Activated B cell treated with CpG ODN at 0.5 μM for 24 hours (primary cell): ENCODE measurements at regions not wholly inside any gene's neighbourhood (a gene's known extent, or its start where the extent isn't known, plus 50 kb on each side); places are given as distances from the start of the nearest gene placed in this dataset.
A peak's percentile ranks its signal among the peaks of the same experiment; 100 is the strongest.

Source experiments
- ATAC-seq: fragments of 200-7000 bp; cut with Tn5 transposase; one replicate; pipeline ENCODE4 v1.10.0; 2021; ENCODE audit warnings: low read depth, mild to moderate bottlenecking, moderate library complexity
- CTCF ChIA-PET: fragments of 350-600 bp; sonication (Branson Sonifier 250); formaldehyde crosslinking; loops from one replicate; lab custom pipeline; 2021; ENCODE audit warnings: antibody characterized with exemption; lab: Charles Lee
- POLR2A ChIA-PET: fragments of 350-600 bp; sonication (Branson Sonifier 250); formaldehyde crosslinking; loops from one replicate; lab custom pipeline; 2021; ENCODE audit warnings: antibody characterized with exemption; lab: Charles Lee
- DNase-seq: peaks from one replicate; pipeline ENCODE4 v3.0.0; 2022
- H3K27ac Mint-ChIP-seq: one replicate; pipeline ENCODE4 v1.8.0; 2020; ENCODE audit warnings: mixed read lengths
- H3K27me3 Mint-ChIP-seq: one replicate; pipeline ENCODE4 v1.8.0; 2021; ENCODE audit warnings: mixed read lengths
- H3K36me3 Mint-ChIP-seq: one replicate; pipeline ENCODE4 v1.8.0; 2021; ENCODE audit warnings: low read depth, mixed read lengths
- H3K4me1 Mint-ChIP-seq: one replicate; pipeline ENCODE4 v1.8.0; 2021; ENCODE audit warnings: mixed read lengths
- H3K4me3 Mint-ChIP-seq: one replicate; pipeline ENCODE4 v1.8.0; 2020; ENCODE audit warnings: mild to moderate bottlenecking, mixed read lengths
- H3K9me3 Mint-ChIP-seq: one replicate; pipeline ENCODE4 v1.8.0; 2020; ENCODE audit warnings: mixed read lengths
- intact Hi-C: fragments of 100-400 bp; cut with micrococcal nuclease; formaldehyde crosslinking; loops from one replicate; pipeline ENCODE4 v1.15.1; 2024
- TF ChIP-seq, protein P1 (sequence below): fragments of 200-600 bp; IDR thresholded peaks from one replicate; pipeline ENCODE4 v1.8.0; 2022; ENCODE audit warnings: antibody characterized with exemption, mild to moderate bottlenecking

DNA sequence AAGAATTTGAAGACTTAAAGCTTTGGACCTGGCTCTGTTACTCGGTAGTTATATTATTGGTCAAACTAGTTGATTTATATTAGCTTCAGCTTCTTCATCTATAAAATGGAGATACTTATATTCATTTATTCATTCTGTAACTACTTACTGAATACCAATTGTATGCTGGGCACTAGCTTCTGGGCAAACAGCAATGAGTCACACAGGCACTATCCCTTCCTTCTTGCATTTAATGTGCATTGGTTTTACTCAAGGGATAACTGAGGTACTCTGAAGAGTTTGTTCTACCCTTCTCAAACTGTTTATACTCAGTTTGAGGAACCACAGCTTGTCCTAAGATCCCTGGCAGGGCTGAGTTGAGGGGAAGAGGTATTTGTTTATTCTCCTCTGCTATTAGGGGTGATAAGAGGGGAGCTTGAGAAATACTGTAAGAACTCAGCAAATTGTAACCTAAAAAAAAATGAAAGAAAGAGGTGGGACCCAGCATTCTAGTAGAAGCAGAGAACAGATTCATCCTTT, 825.4 kb upstream of the AMELY start:
- no peaks in the 10 kb centered on the region for H3K36me3 Mint-ChIP-seq

DNA sequence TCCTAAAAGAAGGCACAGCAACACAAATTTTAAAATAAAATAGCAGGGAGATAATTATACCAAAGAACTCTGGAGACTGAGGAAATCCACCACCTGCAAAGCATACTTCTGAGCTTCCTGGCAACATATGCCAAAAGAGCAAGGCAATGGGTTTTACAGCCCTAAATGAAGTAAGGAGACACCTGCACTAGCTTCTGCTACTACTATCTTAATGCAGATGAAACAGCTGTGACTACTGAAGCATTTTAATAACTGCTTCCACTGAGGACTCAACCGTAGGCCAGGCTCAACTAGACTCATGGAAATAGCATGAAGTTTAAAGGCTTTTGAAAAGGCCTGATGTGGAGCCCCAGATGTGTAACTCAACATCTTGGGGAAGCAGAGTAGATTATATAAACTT, 820.1 kb upstream of the AMELY start:
- DNase-seq, result no peak
- ChIA-PET CTCF (no interaction called here), POLR2A (no interaction called here)
- Mint-ChIP-seq H3K4me1 (peaks cover 57% of the 10 kb centered on the region), H3K36me3 (no peaks in the 10 kb centered on the region), H3K9me3 (no peaks in the 10 kb centered on the region), H3K4me3 (no peak overlapping the region), H3K27ac (no peak overlapping the region), H3K27me3 (no peaks in the 10 kb centered on the region)
- TF ChIP-seq, protein P1, sequence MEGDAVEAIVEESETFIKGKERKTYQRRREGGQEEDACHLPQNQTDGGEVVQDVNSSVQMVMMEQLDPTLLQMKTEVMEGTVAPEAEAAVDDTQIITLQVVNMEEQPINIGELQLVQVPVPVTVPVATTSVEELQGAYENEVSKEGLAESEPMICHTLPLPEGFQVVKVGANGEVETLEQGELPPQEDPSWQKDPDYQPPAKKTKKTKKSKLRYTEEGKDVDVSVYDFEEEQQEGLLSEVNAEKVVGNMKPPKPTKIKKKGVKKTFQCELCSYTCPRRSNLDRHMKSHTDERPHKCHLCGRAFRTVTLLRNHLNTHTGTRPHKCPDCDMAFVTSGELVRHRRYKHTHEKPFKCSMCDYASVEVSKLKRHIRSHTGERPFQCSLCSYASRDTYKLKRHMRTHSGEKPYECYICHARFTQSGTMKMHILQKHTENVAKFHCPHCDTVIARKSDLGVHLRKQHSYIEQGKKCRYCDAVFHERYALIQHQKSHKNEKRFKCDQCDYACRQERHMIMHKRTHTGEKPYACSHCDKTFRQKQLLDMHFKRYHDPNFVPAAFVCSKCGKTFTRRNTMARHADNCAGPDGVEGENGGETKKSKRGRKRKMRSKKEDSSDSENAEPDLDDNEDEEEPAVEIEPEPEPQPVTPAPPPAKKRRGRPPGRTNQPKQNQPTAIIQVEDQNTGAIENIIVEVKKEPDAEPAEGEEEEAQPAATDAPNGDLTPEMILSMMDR, result no peak
- intact Hi-C loops, result loop anchor here (10.0 kb wide), 1 partner anchor 53 kb away; no protein-coding TSS in a partner anchor
- ATAC-seq, result no peak

More for the DNA sequence above, 825.4 kb upstream of the AMELY start:
- ChIA-PET CTCF (no interaction called here), POLR2A (no interaction called here)
- TF ChIP-seq, protein P1, result no peak
- intact Hi-C loops, result loop anchor here (10.0 kb wide), 1 partner anchor 48 kb away; no protein-coding TSS in a partner anchor
- DNase-seq, result no peak
- no peak overlapping the region for H3K4me3 Mint-ChIP-seq
- H3K9me3 Mint-ChIP-seq, result no peaks in the 10 kb centered on the region
- H3K4me1 Mint-ChIP-seq, result peaks cover 7% of the 10 kb centered on the region
- no peak overlapping the region for H3K27ac Mint-ChIP-seq
- no peak for ATAC-seq
- H3K27me3 Mint-ChIP-seq, result no peaks in the 10 kb centered on the region

DNA sequence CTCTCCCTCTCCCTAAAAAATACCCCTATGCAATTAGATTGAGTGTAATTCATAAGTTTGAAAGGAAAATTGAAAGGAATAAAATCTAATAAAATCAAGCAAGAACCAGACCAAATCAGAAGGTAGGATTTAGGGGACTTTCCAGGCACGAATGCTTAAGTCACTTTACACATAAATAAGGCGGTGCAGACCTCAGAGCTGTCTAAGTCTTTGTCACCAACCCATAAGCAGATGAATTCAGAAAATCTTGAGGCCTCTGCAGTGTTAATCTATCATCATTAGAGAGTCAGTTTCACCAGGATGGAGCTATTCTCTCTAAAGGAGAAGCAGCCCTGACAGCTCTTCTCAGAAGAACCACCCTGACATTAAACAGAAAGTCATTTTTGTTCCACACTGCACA, 819.1 kb upstream of the AMELY start:
- ChIA-PET CTCF (no interaction called here), POLR2A (interaction anchor here (0.8 kb wide), 1 partner anchor 457 kb away, joined by 4 read pairs; no protein-coding TSS in a partner anchor)
- Mint-ChIP-seq H3K36me3 (no peaks in the 10 kb centered on the region), H3K4me1 (peaks cover 67% of the 10 kb centered on the region), H3K27ac (peak overlapping the region; percentile 88), H3K4me3 (peak overlapping the region; percentile 46), H3K9me3 (no peaks in the 10 kb centered on the region), H3K27me3 (no peaks in the 10 kb centered on the region)
- TF ChIP-seq, protein P1, result no peak
- peak; percentile 80 for ATAC-seq
- no peak for DNase-seq
- intact Hi-C loops, result loop anchor here (1.0 to 10.0 kb wide), 2 partner anchors 8 to 54 kb away; no protein-coding TSS in a partner anchor

- intact Hi-C loops, result loop anchor here (1.0 to 10.0 kb wide), 2 partner anchors 8 to 55 kb away; no protein-coding TSS in a partner anchor
- H3K27ac Mint-ChIP-seq, result peak overlapping the region; percentile 88
- H3K27me3 Mint-ChIP-seq, result no peaks in the 10 kb centered on the region
Observed at GRCh38 chrY:7730071-7730470, 818.5 kb upstream of the AMELY start.

More at GRCh38 chrY:7730071-7730470, 818.5 kb upstream of the AMELY start:
- H3K36me3 Mint-ChIP-seq, result no peaks in the 10 kb centered on the region
- ChIA-PET POLR2A (interaction anchor here (1.0 kb wide), 1 partner anchor 457 kb away, joined by 3 read pairs; no protein-coding TSS in a partner anchor), CTCF (interaction anchor here (0.6 kb wide), 1 partner anchor 26 kb away, joined by 3 read pairs; no protein-coding TSS in a partner anchor)
- peak overlapping the region; percentile 46 for H3K4me3 Mint-ChIP-seq
- no peaks in the 10 kb centered on the region for H3K9me3 Mint-ChIP-seq
- DNase-seq, result no peak
- peaks cover 73% of the 10 kb centered on the region for H3K4me1 Mint-ChIP-seq
- TF ChIP-seq, protein P1, result no peak
- peak; percentile 9 for ATAC-seq
